ENCODE measurements at regions not wholly inside any gene's neighbourhood (a gene's known extent, or its start where the extent isn't known, plus 50 kb on each side); places are given as distances from the start of the nearest gene placed in this dataset.

GRCh38 chr3:8254489-8254888, 247.1 kb upstream of the LMCD1 start:
- DNase-seq (ENCODE audit: low spot score) = no peak

- no peak for DNase-seq (ENCODE audit: low spot score)
Observed at GRCh38 chr3:8255725-8256124, 245.9 kb upstream of the LMCD1 start.

GRCh38 chr3:8256441-8257071, 245.1 kb upstream of the LMCD1 start:
- no peak for DNase-seq (ENCODE audit: low spot score)

GRCh38 chr3:8261018-8261417, 240.6 kb upstream of the LMCD1 start:
- no peak for DNase-seq (ENCODE audit: low spot score)

- no peak for DNase-seq (ENCODE audit: low spot score)
Observed at GRCh38 chr3:8266730-8267131, 234.9 kb upstream of the LMCD1 start.

- DNase-seq (ENCODE audit: low spot score) = no peak
Observed at GRCh38 chr3:8273479-8273878, 228.1 kb upstream of the LMCD1 start.

- no peak for DNase-seq (ENCODE audit: low spot score)
Observed at GRCh38 chr3:8276056-8276455, 225.6 kb upstream of the LMCD1 start.

GRCh38 chr3:8276506-8276905, 225.1 kb upstream of the LMCD1 start:
- DNase-seq (ENCODE audit: low spot score) = no peak

- no peak for DNase-seq (ENCODE audit: low spot score)
Observed at GRCh38 chr3:8278448-8278847, 223.2 kb upstream of the LMCD1 start.

GRCh38 chr3:8279476-8279875, 222.1 kb upstream of the LMCD1 start:
- no peak for DNase-seq (ENCODE audit: low spot score)

GRCh38 chr3:8279886-8280550, 221.6 kb upstream of the LMCD1 start:
- DNase-seq (ENCODE audit: low spot score) = peak; percentile 60

GRCh38 chr3:8282541-8283165, 219.0 kb upstream of the LMCD1 start:
- DNase-seq (ENCODE audit: low spot score) = no peak

- DNase-seq (ENCODE audit: low spot score) = no peak
Observed at GRCh38 chr3:8283193-8283592, 218.4 kb upstream of the LMCD1 start.

- DNase-seq (ENCODE audit: low spot score) = no peak
Observed at GRCh38 chr3:8286086-8286485, 215.5 kb upstream of the LMCD1 start.

GRCh38 chr3:8286749-8287148, 214.9 kb upstream of the LMCD1 start:
- DNase-seq (ENCODE audit: low spot score) = no peak

- no peak for DNase-seq (ENCODE audit: low spot score)
Observed at GRCh38 chr3:8290611-8291010, 211.0 kb upstream of the LMCD1 start.

- no peak for DNase-seq (ENCODE audit: low spot score)
Observed at GRCh38 chr3:8296461-8296860, 205.2 kb upstream of the LMCD1 start.

- DNase-seq (ENCODE audit: low spot score) = no peak
Observed at GRCh38 chr3:8298021-8298954, 203.3 kb upstream of the LMCD1 start.

- DNase-seq (ENCODE audit: low spot score) = no peak
Observed at GRCh38 chr3:8301977-8302735, 199.5 kb upstream of the LMCD1 start.

- no peak for DNase-seq (ENCODE audit: low spot score)
Observed at GRCh38 chr3:8303466-8303865, 198.2 kb upstream of the LMCD1 start.

GRCh38 chr3:8305371-8305770, 196.3 kb upstream of the LMCD1 start:
- DNase-seq (ENCODE audit: low spot score) = no peak

Data from ecto neural progenitor cell (in vitro differentiated cells).